ENCODE measurements at regions not wholly inside any gene's neighbourhood (a gene's known extent, or its start where the extent isn't known, plus 50 kb on each side); places are given as distances from the start of the nearest gene placed in this dataset.

GRCh38 chr14:71812693-71813092 lies 119.5 kb upstream of the RGS6 start:
- Histone ChIP-seq H3K9me2 (ENCODE audit: insufficient read depth) (peaks cover 8% of the 10 kb centered on the region; the same call in 1 of the 2 replicates), H3K4me3 (no peak overlapping the region), H3K36me3 (ENCODE audit: insufficient read depth) (no peaks in the 10 kb centered on the region), H3K27me3 (ENCODE audit: insufficient read depth) (no peaks in the 10 kb centered on the region), H2AFZ (no peak overlapping the region), H4K20me1 (replicated peaks; ENCODE audit: insufficient read depth) (no peaks in the 10 kb centered on the region), H3K4me1 (ENCODE audit: insufficient read depth) (peaks cover 10% of the 10 kb centered on the region; the same call in 1 of the 2 replicates), H3K79me2 (replicated peaks; ENCODE audit: insufficient read depth) (no peaks in the 10 kb centered on the region), H3F3A (replicated peaks; ENCODE audit: low read depth) (no peaks in the 10 kb centered on the region), H3K27ac (ENCODE audit: low read depth) (no peak overlapping the region), H3K4me2 (no peak overlapping the region)
- peaks cover 15% of the 10 kb centered on the region for H3K4me1 Mint-ChIP-seq
- H3K4me3 Mint-ChIP-seq, result no peak overlapping the region
- no peak overlapping the region for H3K27ac Mint-ChIP-seq
- H3K36me3 Mint-ChIP-seq (ENCODE audit: low read depth), result no peaks in the 10 kb centered on the region
- no peak for ATAC-seq
- peaks cover 9% of the 10 kb centered on the region; the same call in 2 of the 3 replicates for H3K9me3 Mint-ChIP-seq
- DNase-seq (ENCODE audit: low spot score), result no peak
- peaks cover 2% of the 10 kb centered on the region for H3K27me3 Mint-ChIP-seq (ENCODE audit: insufficient read depth, low read depth, poor library complexity)
- TF ChIP-seq ZNF114 (CRISPR knock-in tag; IDR thresholded peaks at IDR 0.05), result no peak
- TF ChIP-seq JUNB (IDR thresholded peaks at IDR 0.05; ENCODE audit: unreplicated experiment), result no peak
- TF ChIP-seq ZNF331 (CRISPR knock-in tag; IDR thresholded peaks at IDR 0.05; ENCODE audit: low read depth), result no peak
- TF ChIP-seq POLR2AphosphoS5 (IDR thresholded peaks at IDR 0.05; ENCODE audit: low read depth), result no peak
- no peak for TF ChIP-seq ZNF462 (CRISPR knock-in tag; IDR thresholded peaks at IDR 0.05)
- TF ChIP-seq CTCF (conservative IDR thresholded peaks at IDR 0.05; ENCODE audit: low read depth in 2 of 2), result no peak
- no peak for TF ChIP-seq ETS1 (IDR thresholded peaks at IDR 0.05)
- TF ChIP-seq STAT1 (IDR thresholded peaks at IDR 0.05; ENCODE audit: unreplicated experiment), result no peak
- TF ChIP-seq NANOG (IDR thresholded peaks at IDR 0.05; ENCODE audit: borderline replicate concordance), result no peak
- TF ChIP-seq REST (IDR thresholded peaks at IDR 0.05; ENCODE audit: unreplicated experiment), result no peak
- no peak for TF ChIP-seq CREB1 (CRISPR knock-in tag; IDR thresholded peaks at IDR 0.05; ENCODE audit: low read depth)
- no peak for TF ChIP-seq EZH2 (IDR thresholded peaks at IDR 0.05; ENCODE audit: low read depth, unreplicated experiment)
- no peak for TF ChIP-seq EZH2phosphoT487 (IDR thresholded peaks at IDR 0.05; ENCODE audit: unreplicated experiment)

All from GM23338 (cell line).